PC-3 (cell line): ENCODE measurements at regions not wholly inside any gene's neighbourhood (a gene's known extent, or its start where the extent isn't known, plus 50 kb on each side); places are given as distances from the start of the nearest gene placed in this dataset.

Source experiments
- ATAC-seq: fragments of 200-7000 bp; cut with Tn5 transposase; 2 replicates; pipeline ENCODE4 v1.9.1; 2020; ENCODE audit warnings: mild to moderate bottlenecking, moderate library complexity
- BruUV-seq: library from RNA; stranded (reverse); fragments of 400-500 nt; replicated peaks from 2 replicates; lab custom pipeline; 2021; lab: Mats Ljungman, UMichigan
- CTCF ChIA-PET: fragments of 300-600 bp; sonication (Branson Sonifier 250); formaldehyde crosslinking; loops from one replicate; lab custom pipeline; 2022; ENCODE audit warnings: antibody characterized with exemption; lab: Charles Lee
- POLR2A ChIA-PET: fragments of 300-600 bp; sonication (Branson Sonifier 250); formaldehyde crosslinking; loops from one replicate; lab custom pipeline; 2022; ENCODE audit warnings: antibody characterized with exemption; ENCODE audit not compliant: unreplicated experiment; lab: Charles Lee
- DNase-seq: peaks from one replicate; pipeline ENCODE4 v3.0.0-alpha.2; 2015
- H2AFZ ChIP-seq: fragments of 300-600 bp; sonication (generic); 2 replicates; pipeline ENCODE4 v1.6.0; 2016; ENCODE audit warnings: antibody characterized with exemption, low read length
- H3F3A ChIP-seq: fragments of 300-600 bp; sonication (generic); one replicate; pipeline ENCODE4 v1.6.0; 2017; ENCODE audit warnings: antibody characterized with exemption, low read length, control low read depth, mild to moderate bottlenecking; ENCODE audit not compliant: unreplicated experiment
- H3K27ac ChIP-seq: fragments of 300-600 bp; sonication (generic); 2 replicates; pipeline ENCODE4 v1.5.1; 2016; ENCODE audit warnings: mild to moderate bottlenecking, low read length
- H3K27me3 ChIP-seq: fragments of 300-600 bp; sonication (generic); 2 replicates; pipeline ENCODE4 v1.6.1; 2016; ENCODE audit warnings: low read length, mixed read lengths
- H3K36me3 ChIP-seq: fragments of 300-600 bp; sonication (generic); 2 replicates; pipeline ENCODE4 v1.6.1; 2016; ENCODE audit warnings: low read depth, mixed run types, low read length, mixed read lengths
- H3K4me1 ChIP-seq: fragments of 300-600 bp; sonication (generic); 2 replicates; pipeline ENCODE4 v1.5.1; 2016; ENCODE audit warnings: low read length; ENCODE audit not compliant: insufficient read depth
- H3K4me2 ChIP-seq: fragments of 300-600 bp; sonication (generic); 2 replicates; pipeline ENCODE4 v1.6.0; 2016; ENCODE audit warnings: low read length
- H3K4me3 ChIP-seq: fragments of 300-600 bp; sonication (generic); 2 replicates; pipeline ENCODE4 v1.5.1; 2016; ENCODE audit warnings: mild to moderate bottlenecking, low read length, mixed read lengths
- H3K79me2 ChIP-seq: fragments of 300-600 bp; sonication (generic); 2 replicates; pipeline ENCODE4 v1.6.1; 2017; ENCODE audit warnings: low read length, mixed read lengths
- H3K9ac ChIP-seq: fragments of 300-600 bp; sonication (generic); 2 replicates; pipeline ENCODE4 v1.6.0; 2016; ENCODE audit warnings: mild to moderate bottlenecking, low read length
- H3K9me2 ChIP-seq: fragments of 300-600 bp; sonication (generic); replicated peaks from 2 replicates; pipeline ENCODE4 v1.6.1; 2016; ENCODE audit warnings: mixed run types, low read length, mixed read lengths
- H3K9me3 ChIP-seq: fragments of 300-600 bp; sonication (generic); 2 replicates; pipeline ENCODE4 v1.6.1; 2016; ENCODE audit warnings: low read length, mixed read lengths
- H4K20me1 ChIP-seq: fragments of 300-600 bp; sonication (generic); 2 replicates; pipeline ENCODE4 v1.6.1; 2016; ENCODE audit warnings: low read length, mixed read lengths
- CTCF ChIP-seq: fragments of 300-600 bp; sonication (generic); conservative IDR thresholded peaks from 2 replicates; pipeline ENCODE4 v1.5.1; 2017; ENCODE audit warnings: antibody characterized with exemption, low read depth, mild to moderate bottlenecking, low read length
- EZH2 ChIP-seq: fragments of 300-600 bp; sonication (generic); IDR thresholded peaks from one replicate; pipeline ENCODE4 v1.6.1; 2017; ENCODE audit warnings: antibody characterized with exemption, mild to moderate bottlenecking, low read length; ENCODE audit not compliant: unreplicated experiment
- EZH2phosphoT487 ChIP-seq: fragments of 300-600 bp; sonication (generic); IDR thresholded peaks from 2 replicates; pipeline ENCODE4 v1.6.1; 2018; ENCODE audit warnings: mild to moderate bottlenecking, antibody characterized with exemption, low read length, borderline replicate concordance
- intact Hi-C: fragments of 100-400 bp; cut with micrococcal nuclease; formaldehyde crosslinking; loops from 2 replicates; pipeline ENCODE4 v1.9.0; 2023

DNA sequence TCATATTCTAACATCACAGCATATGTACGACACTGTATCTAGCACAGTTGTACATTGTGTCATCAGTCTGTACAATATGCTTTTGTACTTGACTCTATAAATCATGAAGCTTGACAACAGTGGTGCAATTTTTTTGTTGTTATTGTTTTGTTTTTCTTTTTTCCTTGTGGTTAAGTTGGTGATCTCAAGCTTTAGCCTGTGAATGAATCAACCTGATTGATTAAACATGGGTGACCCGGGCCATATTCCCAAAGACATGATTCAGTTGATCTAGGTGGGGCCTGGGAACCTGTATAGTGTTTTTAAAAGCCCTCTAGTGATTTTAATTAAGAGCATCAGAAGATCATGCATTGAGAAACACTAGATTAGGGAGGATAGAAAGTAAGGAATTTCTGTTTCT, 101.8 kb upstream of the AADACL2 start:
- no peaks in the 10 kb centered on the region for H3K79me2 ChIP-seq
- no peaks in the 10 kb centered on the region for H3K9me3 ChIP-seq
- H3K27me3 ChIP-seq: no peaks in the 10 kb centered on the region
- H3K4me1 ChIP-seq: peaks cover 7% of the 10 kb centered on the region; the same call in 1 of the 2 replicates
- H3K9ac ChIP-seq: no peak overlapping the region
- H4K20me1 ChIP-seq: no peaks in the 10 kb centered on the region
- H3F3A ChIP-seq: no peaks in the 10 kb centered on the region
- H2AFZ ChIP-seq: no peak overlapping the region
- H3K27ac ChIP-seq: no peak overlapping the region
- no peaks in the 10 kb centered on the region for H3K36me3 ChIP-seq
- no peak overlapping the region for H3K4me2 ChIP-seq
- ChIA-PET POLR2A (no interaction called here), CTCF (no interaction called here)
- ATAC-seq (no peak), DNase-seq (no peak)
- TF ChIP-seq CTCF: no peak
- no peak for TF ChIP-seq EZH2
- TF ChIP-seq EZH2phosphoT487: no peak
- intact Hi-C loops: no loop called here
- no peaks in the 10 kb centered on the region for H3K9me2 ChIP-seq
- H3K4me3 ChIP-seq: no peak overlapping the region
- no TSS peak for BruUV-seq

GRCh38 chr3:151630938-151631441, 102.7 kb upstream of the AADACL2 start:
- BruUV-seq: no TSS peak
- ChIA-PET CTCF (no interaction called here), POLR2A (no interaction called here)
- Histone ChIP-seq H3K9me3 (no peaks in the 10 kb centered on the region), H2AFZ (no peak overlapping the region), H3K27me3 (no peaks in the 10 kb centered on the region), H3K79me2 (no peaks in the 10 kb centered on the region), H3K4me2 (no peak overlapping the region), H3F3A (no peaks in the 10 kb centered on the region), H3K9me2 (no peaks in the 10 kb centered on the region), H3K27ac (no peak overlapping the region), H3K36me3 (no peaks in the 10 kb centered on the region), H3K4me3 (no peak overlapping the region), H4K20me1 (no peaks in the 10 kb centered on the region), H3K9ac (no peak overlapping the region), H3K4me1 (peaks cover 7% of the 10 kb centered on the region; the same call in 1 of the 2 replicates)
- DNase-seq: peak; percentile 12
- no peak for ATAC-seq
- TF ChIP-seq EZH2: no peak
- TF ChIP-seq EZH2phosphoT487: no peak
- TF ChIP-seq CTCF: no peak
- intact Hi-C loops: no loop called here

DNA sequence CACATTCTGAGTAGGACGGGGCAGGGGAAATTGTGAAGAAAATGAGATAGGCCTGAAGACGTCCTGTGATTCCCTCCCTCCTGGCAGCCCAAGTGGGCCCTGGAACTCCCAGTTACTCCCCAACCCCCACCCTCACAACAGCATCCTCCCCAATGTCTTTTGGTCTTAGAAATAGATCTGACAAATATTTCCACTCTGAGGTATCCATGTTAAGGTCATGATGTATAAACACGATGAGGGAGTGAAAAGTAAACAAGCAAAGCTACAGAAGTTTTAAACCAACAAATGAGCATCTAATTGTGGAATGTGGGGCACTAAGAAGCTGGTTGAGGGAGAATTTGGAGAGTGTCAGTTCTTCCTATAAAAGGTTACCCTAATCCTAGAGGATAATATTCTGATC, 103.7 kb upstream of the AADACL2 start:
- Histone ChIP-seq H2AFZ (no peak overlapping the region), H3K79me2 (no peaks in the 10 kb centered on the region), H3K4me1 (peaks cover 7% of the 10 kb centered on the region; the same call in 1 of the 2 replicates), H3K27ac (no peak overlapping the region), H3K36me3 (no peaks in the 10 kb centered on the region), H3F3A (no peaks in the 10 kb centered on the region), H3K9me3 (no peaks in the 10 kb centered on the region), H4K20me1 (no peaks in the 10 kb centered on the region), H3K4me2 (no peak overlapping the region), H3K9ac (no peak overlapping the region), H3K4me3 (no peak overlapping the region), H3K27me3 (no peaks in the 10 kb centered on the region), H3K9me2 (no peaks in the 10 kb centered on the region)
- no TSS peak for BruUV-seq
- peak; percentile 29; the same call in 1 of the 2 replicates for ATAC-seq
- peak; percentile 43 for DNase-seq
- TF ChIP-seq EZH2 (no peak), CTCF (no peak), EZH2phosphoT487 (no peak)
- ChIA-PET CTCF (no interaction called here), POLR2A (no interaction called here)
- intact Hi-C loops: no loop called here
